Hepatocyte (in vitro differentiated cells): ENCODE measurements at regions not wholly inside any gene's neighbourhood (a gene's known extent, or its start where the extent isn't known, plus 50 kb on each side); places are given as distances from the start of the nearest gene placed in this dataset.
"Not testable (repeated sequence)": the region's sequence is repeated elsewhere in the genome, so short reads cannot be mapped to it uniquely, and the experiment has no call there.

Experiments used
- EZH2 ChIP-seq: fragments of 200-600 bp; sonication (generic); IDR thresholded peaks from 2 replicates; pipeline ENCODE4 v1.6.1; 2016; ENCODE audit warnings: antibody characterized with exemption, mild to moderate bottlenecking, borderline replicate concordance
- TF ChIP-seq, protein P1 (sequence below): fragments of 200-600 bp; sonication (generic); IDR thresholded peaks from 2 replicates; pipeline ENCODE4 v1.5.1; 2016; ENCODE audit warnings: antibody characterized with exemption, mild to moderate bottlenecking; ENCODE audit not compliant: poor library complexity

DNA sequence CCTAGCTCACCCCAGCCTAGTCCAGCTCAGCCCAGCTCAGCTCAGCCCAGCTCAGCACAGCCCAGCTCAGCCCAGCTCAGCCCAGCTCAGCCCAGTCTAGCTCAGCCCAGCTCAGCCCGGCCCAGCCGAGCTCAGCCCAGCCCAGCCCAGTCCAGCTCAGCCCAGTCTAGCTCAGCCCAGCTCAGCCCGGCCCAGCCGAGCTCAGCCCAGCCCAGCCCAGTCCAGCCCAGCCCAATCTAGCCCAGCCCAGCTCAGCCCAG is 63.5 kb downstream of the TMEM121 start:
- TF ChIP-seq, protein P1, sequence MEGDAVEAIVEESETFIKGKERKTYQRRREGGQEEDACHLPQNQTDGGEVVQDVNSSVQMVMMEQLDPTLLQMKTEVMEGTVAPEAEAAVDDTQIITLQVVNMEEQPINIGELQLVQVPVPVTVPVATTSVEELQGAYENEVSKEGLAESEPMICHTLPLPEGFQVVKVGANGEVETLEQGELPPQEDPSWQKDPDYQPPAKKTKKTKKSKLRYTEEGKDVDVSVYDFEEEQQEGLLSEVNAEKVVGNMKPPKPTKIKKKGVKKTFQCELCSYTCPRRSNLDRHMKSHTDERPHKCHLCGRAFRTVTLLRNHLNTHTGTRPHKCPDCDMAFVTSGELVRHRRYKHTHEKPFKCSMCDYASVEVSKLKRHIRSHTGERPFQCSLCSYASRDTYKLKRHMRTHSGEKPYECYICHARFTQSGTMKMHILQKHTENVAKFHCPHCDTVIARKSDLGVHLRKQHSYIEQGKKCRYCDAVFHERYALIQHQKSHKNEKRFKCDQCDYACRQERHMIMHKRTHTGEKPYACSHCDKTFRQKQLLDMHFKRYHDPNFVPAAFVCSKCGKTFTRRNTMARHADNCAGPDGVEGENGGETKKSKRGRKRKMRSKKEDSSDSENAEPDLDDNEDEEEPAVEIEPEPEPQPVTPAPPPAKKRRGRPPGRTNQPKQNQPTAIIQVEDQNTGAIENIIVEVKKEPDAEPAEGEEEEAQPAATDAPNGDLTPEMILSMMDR, result not testable (repeated sequence)
- TF ChIP-seq EZH2, result not testable (repeated sequence)
